Fibroblast of the aortic adventitia (primary cell): ENCODE measurements at regions not wholly inside any gene's neighbourhood (a gene's known extent, or its start where the extent isn't known, plus 50 kb on each side); places are given as distances from the start of the nearest gene placed in this dataset.

Experiments used
- DNase-seq: peaks from one replicate; pipeline ENCODE4 v3.0.0-alpha.2; 2010; ENCODE audit warnings: low read depth
- H3K4me3 ChIP-seq: 2 replicates; pipeline ENCODE4 v1.5.1; 2011; ENCODE audit warnings: low read depth, mild to moderate bottlenecking, control low read depth, low read length, moderate library complexity
- TF ChIP-seq, protein P1 (sequence below): IDR thresholded peaks from 2 replicates; pipeline ENCODE4 v1.5.1; 2011; ENCODE audit warnings: mild to moderate bottlenecking, low read length, control low read depth, inconsistent platforms; ENCODE audit not compliant: insufficient read depth

DNA sequence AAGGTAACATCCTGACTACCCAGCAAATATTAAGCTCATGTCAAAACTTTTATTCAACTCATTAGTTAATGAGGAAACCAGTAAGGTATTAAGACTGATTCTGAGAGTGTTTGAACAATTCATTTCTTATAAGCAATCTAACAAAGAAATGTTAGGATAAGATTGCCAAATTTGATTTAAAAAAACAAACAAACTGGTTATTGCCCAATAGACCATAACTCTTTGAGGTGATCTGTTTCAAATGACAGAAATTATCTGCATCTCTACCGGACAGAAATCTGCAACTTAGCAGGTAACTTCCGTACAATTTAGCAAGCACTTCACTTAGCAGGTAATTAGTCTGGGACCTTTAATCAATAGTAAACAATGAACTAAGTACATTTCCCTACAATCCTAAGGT lies 82.9 kb upstream of the BARX2 start:
- no peak overlapping the region for H3K4me3 ChIP-seq
- no peak for DNase-seq
- TF ChIP-seq, protein P1, sequence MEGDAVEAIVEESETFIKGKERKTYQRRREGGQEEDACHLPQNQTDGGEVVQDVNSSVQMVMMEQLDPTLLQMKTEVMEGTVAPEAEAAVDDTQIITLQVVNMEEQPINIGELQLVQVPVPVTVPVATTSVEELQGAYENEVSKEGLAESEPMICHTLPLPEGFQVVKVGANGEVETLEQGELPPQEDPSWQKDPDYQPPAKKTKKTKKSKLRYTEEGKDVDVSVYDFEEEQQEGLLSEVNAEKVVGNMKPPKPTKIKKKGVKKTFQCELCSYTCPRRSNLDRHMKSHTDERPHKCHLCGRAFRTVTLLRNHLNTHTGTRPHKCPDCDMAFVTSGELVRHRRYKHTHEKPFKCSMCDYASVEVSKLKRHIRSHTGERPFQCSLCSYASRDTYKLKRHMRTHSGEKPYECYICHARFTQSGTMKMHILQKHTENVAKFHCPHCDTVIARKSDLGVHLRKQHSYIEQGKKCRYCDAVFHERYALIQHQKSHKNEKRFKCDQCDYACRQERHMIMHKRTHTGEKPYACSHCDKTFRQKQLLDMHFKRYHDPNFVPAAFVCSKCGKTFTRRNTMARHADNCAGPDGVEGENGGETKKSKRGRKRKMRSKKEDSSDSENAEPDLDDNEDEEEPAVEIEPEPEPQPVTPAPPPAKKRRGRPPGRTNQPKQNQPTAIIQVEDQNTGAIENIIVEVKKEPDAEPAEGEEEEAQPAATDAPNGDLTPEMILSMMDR = no peak

DNA sequence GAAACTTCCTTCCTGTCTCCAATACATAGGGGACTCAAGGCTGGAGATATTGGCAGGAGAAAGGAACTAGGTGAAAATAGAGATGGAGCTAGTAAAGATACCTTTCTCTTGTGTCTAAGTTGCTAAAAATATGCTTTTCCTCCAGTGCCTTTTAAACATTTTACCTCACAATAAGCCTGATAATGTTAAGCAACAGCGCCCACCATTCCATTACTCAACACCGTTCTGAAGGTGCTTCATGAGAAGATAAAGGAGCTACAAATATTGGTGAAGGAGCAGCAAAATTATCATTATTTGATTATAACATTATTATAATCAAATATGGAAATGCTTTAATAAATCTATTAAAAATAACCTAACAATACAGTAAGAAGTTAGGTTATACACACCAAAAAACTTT lies 83.6 kb upstream of the BARX2 start:
- DNase-seq = no peak
- TF ChIP-seq, protein P1 = no peak
- H3K4me3 ChIP-seq = no peak overlapping the region

DNA sequence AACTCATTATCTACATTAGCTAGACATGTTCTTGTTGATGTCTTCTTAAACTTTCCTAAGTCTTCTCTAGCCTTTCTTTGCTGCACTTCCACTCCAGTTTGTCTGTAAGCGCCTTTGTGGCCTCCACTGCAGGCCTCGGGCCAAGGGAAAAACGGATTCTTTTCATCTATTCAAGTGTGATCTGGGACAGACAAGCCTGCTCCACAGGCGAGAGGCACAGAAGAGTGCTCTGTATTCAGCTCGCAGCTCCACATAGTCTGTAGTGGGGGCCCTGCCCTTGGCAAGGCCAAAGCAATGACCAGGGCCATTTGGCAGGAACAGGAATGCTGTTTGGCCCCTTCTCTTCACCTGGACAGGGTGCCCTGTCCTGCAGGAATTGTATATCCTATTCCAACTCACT lies 84.1 kb upstream of the BARX2 start:
- TF ChIP-seq, protein P1 = no peak
- no peak for DNase-seq
- H3K4me3 ChIP-seq = no peak overlapping the region

DNA sequence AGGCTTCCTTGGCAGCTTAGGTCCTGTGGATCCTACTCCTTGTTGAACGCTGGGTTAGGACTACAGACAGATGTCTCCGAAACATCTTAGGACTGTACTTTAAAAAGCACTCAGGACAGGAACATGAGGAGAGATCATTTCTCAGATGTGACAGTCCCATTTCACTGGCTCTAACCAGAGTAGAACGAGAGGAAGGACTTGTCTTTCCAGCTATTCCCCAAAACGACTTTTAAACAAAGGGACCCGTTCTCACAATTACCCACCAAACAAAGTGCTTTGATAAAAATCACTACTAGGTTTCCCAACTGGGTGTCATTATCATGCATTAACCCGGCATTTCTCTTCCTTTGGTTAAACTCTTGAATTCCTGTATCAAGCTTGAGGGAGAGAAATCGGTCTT lies 84.7 kb upstream of the BARX2 start:
- no peak overlapping the region for H3K4me3 ChIP-seq
- no peak for DNase-seq
- TF ChIP-seq, protein P1 = no peak

DNA sequence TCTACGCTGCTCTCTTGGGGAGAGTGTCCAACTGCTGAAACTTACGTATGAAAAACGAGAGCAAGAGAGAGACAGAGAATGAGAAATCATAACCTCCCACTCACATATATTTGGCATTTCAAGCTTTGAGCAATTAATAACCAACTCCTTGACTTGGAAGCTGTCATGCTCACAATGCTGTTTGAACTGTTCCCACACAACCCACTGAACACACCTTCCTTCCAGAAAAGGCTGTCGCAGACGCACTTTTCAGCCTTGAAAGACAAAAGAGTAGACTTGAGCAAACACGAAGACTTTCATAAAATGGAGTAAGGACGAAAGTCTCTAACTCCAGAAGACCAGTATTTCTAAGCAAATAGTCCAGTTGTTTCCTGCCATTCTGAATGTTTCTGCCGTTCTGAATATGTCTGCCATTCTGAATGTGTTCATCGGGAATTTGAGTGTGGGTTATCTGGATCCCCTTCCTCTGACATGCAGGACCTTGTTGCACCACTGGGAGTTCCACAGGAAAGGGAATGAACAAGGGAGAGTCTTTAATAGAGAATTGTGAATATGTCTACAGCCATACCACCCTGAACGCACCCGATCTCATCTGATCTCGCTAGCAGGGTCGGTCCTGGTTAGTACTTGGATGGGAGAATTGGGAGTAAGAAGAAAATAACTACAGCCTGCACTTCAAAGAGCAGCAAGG lies 86.2 kb upstream of the BARX2 start:
- TF ChIP-seq, protein P1 = no peak
- H3K4me3 ChIP-seq = no peak overlapping the region
- DNase-seq = no peak

DNA sequence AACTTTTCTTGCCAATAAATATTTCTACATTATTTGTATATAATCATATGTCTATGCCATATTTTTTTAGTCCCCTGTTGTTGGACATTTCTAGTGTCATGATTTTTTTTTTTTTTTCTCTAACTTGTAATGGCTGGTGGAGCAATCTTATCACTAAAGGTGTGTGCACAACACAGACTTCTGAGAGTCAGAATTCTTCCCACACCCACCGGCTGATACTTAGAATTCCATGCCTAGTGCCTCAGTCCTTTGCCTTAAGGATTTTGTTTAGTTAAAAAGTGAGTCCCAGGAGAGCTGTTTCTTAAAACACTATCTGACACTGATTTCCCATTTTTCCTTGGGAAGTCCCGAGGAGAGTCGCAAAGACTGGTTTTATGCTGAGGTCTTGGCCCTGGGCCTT lies 87.7 kb upstream of the BARX2 start:
- peak; percentile 11 for DNase-seq
- TF ChIP-seq, protein P1 = no peak

DNA sequence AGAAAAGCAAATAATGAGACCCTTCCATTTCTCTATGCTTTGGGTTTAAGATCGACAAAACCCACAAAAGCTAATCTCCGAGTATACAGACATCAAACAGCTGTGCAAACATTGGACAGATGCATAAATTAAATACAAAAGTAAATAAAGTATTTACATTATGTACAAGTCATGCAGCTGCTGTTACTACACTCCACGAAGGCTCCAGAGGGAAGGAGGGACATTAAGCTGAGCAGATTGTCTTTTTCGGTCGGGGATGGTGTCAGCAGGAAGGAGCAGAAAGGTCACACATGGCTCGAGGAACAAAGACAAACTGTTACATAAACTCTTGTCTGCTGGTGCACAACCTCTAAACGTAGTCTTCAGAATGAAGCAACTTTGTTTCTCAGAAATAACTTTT lies 88.8 kb upstream of the BARX2 start:
- H3K4me3 ChIP-seq = no peak overlapping the region
- no peak for DNase-seq
- TF ChIP-seq, protein P1 = no peak

More for the DNA sequence above, 87.7 kb upstream of the BARX2 start:
- no peak overlapping the region for H3K4me3 ChIP-seq
